DOHH2 (cell line): ENCODE measurements at regions not wholly inside any gene's neighbourhood (a gene's known extent, or its start where the extent isn't known, plus 50 kb on each side); places are given as distances from the start of the nearest gene placed in this dataset.

Experiments
- CTCF ChIP-seq: fragments of 200-600 bp; sonication (generic); IDR thresholded peaks from one replicate; pipeline ENCODE4 v1.5.1; 2014; ENCODE audit warnings: antibody characterized with exemption, mild to moderate bottlenecking, low read depth, low read length; ENCODE audit not compliant: poor library complexity, severe bottlenecking
- EZH2phosphoT487 ChIP-seq: fragments of 200-600 bp; sonication (generic); IDR thresholded peaks from 2 replicates; pipeline ENCODE4 v1.6.1; 2017; ENCODE audit warnings: borderline replicate concordance, mild to moderate bottlenecking, antibody characterized with exemption, low read length, moderate library complexity, mixed read lengths

- TF ChIP-seq CTCF (no peak), EZH2phosphoT487 (no peak)
Measured at GRCh38 chr4:161002386-161002785, 1161.4 kb downstream of the FSTL5 start.
